Hypothalamus (tissue), 51 donors: ENCODE measurements at regions not wholly inside any gene's neighbourhood (a gene's known extent, or its start where the extent isn't known, plus 50 kb on each side); places are given as distances from the start of the nearest gene placed in this dataset.
"Not testable (repeated sequence)": the region's sequence is repeated elsewhere in the genome, so short reads cannot be mapped to it uniquely, and the experiment has no call there.

Source experiments
- DNase-seq, 51 donors: peaks; one replicate each; lab custom pipeline; 2025; lab: John Stamatoyannopoulos, UW

DNA sequence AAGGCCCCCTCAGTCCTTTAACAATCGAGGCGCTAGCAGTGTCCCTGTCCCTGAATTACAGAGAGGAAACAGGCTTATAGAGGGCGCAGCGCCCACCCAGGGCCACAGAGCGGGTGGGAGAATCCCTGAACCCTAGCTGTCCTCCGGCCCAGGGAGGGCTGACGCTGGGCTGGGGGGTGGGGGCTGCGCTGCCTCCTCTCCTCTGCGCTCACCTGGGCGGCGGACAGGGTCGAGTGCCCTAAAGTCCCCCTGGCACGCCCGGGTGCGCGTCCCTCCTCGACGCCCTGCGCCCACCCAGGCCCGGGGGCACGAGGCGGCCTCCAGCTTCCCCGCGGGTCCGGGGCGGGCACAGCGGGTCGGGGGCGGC is 200.4 kb upstream of the N4BP1 start:
- DNase-seq: no peak

DNA sequence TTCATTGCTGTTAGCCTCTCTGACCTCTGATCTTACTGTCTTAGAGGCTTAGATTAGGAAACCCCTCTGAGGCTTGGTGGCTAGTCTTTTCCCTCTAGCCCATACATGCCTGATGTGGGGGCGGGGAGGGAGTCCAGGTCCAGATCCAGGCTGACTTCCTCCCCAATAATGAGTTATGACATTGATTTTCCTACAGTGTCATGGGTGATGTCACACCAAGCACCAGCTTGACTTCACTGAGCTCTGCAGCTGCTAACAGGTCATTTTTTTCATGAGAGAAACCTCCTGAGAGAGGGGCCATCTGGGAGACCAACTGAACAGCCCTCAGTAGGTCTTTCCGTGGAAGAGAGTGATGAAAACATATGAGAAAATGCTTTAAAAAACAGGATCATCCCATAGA is 180.2 kb upstream of the N4BP1 start:
- no peak for DNase-seq

GRCh38 chr16:48788475-48788874 is 178.5 kb upstream of the N4BP1 start:
- DNase-seq: no peak

- no peak for DNase-seq
These were observed 135.6 kb upstream of the N4BP1 start for GRCh38 chr16:48745541-48745940.

DNA sequence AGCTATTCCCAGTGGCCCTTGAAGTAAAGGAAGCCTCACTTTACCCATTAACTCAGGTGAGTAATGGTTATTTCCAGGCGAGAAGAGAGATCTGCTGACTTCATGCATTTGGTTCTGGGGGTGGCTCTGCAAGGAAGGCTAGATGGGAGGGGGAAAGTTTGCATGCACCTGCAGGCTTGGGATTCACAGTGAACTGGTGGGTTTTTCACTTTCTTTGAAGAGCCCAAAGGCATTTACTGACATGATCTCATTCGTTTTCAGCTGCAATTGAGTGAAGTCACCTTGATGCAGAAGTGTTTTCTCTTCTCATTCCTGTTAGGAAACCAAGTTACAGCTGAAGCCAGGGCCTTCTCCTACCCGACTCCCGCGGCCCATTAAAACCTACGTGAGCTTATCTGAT is 131.0 kb upstream of the N4BP1 start:
- no peak for DNase-seq

GRCh38 chr16:48734220-48734619 is 124.2 kb upstream of the N4BP1 start:
- no peak for DNase-seq

DNA sequence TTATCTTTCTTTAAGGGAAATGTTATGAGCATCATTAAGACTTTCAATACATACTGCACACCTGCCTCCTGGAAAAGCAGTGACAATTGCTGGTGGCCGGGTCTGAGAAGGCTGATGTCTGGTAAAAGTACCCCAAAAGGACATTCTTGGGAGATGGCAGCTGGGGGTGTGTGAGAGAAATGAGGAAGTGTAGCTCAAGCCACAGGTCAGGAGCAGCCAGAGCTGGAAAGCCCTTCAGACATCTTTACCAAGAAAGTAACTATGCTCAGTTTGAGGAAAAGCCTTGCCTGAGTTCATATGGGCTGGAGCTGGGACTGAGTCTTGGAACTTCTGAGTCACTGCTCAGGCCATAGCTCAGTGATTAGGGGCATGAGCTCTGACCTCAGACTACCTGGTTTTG is 94.7 kb upstream of the N4BP1 start:
- no peak for DNase-seq

GRCh38 chr16:48687421-48688038 is 77.5 kb upstream of the N4BP1 start:
- peak in 24 of 51 donors; percentile 1 to 27 (median 5) for DNase-seq

- no peak for DNase-seq
These were observed 74.2 kb upstream of the N4BP1 start for GRCh38 chr16:48684148-48684547.

GRCh38 chr16:48682971-48683370 is 73.0 kb upstream of the N4BP1 start:
- no peak for DNase-seq

- no peak for DNase-seq
These were observed 71.5 kb upstream of the N4BP1 start for GRCh38 chr16:48681520-48681919.

- no peak for DNase-seq
These were observed 70.9 kb upstream of the N4BP1 start for GRCh38 chr16:48680881-48681280.

GRCh38 chr16:48676836-48677235 is 66.9 kb upstream of the N4BP1 start:
- DNase-seq: no peak

DNA sequence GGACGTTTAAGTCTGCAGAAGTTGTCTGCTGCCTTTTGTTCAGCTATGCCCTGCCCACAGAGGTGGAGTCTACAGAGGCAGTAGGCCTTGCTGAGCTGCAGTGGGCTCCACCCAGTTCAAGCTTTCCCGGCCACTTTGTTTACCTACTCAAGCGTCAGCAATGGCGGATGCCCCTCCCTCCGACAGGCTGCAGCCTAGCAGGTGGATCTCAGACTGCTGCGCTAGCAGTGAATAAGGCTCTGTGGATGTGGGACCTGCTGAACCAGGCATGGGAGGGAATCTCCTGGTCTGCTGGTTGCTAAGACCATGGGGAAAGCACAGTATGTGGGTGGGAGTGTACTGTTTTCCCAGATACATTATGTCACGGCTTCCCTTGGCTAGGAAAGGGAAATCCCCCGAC is 58.2 kb upstream of the N4BP1 start:
- not testable (repeated sequence) for DNase-seq

GRCh38 chr16:48659940-48660339 is 50.0 kb upstream of the N4BP1 start:
- DNase-seq: no peak
